ENCODE measurements at regions not wholly inside any gene's neighbourhood (a gene's known extent, or its start where the extent isn't known, plus 50 kb on each side); places are given as distances from the start of the nearest gene placed in this dataset.
A peak's percentile ranks its signal among the peaks of the same experiment; 100 is the strongest.

GRCh38 chr22:19625331-19626041 lies 88.8 kb upstream of the SEPTIN5 start:
- no peak for DNase-seq

DNA sequence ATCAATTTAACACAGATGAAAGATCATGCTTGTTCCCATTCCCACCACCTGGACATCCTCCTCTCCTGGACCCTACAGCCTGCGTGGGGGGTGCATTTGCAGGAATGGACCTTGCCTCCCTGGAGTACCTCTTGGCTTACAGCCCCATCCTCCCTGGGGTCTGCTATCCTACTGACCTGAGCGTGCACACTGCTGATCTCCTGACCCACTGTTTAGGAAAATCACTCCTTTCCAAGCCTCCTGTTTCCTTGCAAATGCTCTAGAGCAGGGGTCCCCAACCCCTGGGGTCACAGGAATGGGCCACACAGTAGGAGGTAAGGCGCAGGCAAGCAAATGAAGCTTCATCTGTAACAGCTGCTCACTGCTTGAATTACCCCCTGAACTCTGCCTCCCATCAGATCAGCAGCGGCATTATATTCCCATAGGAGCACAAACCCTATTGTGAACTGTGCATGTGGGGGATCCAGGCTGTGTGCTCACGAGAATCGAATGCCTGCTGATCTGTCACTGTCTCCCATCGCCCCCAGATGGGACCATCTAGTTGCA lies 88.2 kb upstream of the SEPTIN5 start:
- no peak for DNase-seq

- DNase-seq = no peak
These were observed 87.6 kb upstream of the SEPTIN5 start for GRCh38 chr22:19626666-19627065.

- DNase-seq = no peak
These were observed 86.1 kb upstream of the SEPTIN5 start for GRCh38 chr22:19628038-19628776.

DNA sequence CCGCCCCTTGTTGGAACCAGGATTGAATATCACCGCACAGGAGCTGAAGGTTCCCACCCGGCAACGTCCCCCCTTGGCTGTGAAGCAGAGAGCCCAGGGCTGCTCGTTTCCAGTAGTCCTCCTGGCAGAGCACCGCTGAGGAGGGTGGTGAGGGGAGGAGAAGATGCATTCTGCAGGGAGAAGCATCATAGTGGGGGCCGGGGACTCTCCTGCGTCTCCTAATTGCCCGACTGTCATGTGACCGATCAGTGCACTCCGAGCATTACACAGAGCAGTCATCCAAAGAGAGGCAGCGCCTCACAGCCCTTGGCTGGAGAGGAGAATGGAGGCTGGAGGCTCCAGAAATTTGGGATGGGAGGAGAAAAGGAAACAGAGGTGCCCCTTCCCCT lies 85.0 kb upstream of the SEPTIN5 start:
- DNase-seq = no peak

GRCh38 chr22:19629720-19630419 lies 84.4 kb upstream of the SEPTIN5 start:
- DNase-seq = peak; percentile 77

DNA sequence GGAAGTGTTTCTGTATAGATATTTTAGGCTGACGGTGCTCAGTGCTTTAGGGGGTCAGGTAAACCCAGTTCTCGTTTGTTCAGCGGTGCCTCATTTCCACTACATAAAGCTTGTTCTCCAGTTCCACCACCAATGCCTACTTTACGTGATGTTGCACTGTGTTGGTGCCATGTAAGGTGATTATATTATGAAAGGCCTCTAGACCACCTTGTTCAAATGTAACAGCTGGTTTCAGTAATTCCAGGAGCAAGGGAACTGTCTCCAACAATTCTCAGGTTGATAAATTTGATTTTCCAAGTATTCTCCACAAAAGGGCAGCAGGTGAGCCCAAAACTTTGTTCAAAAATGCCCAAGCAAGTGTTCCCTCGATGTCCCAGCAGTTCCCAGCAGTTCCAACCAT lies 83.7 kb upstream of the SEPTIN5 start:
- no peak for DNase-seq

- no peak for DNase-seq
These were observed 82.2 kb upstream of the SEPTIN5 start for GRCh38 chr22:19631899-19632667.

DNA sequence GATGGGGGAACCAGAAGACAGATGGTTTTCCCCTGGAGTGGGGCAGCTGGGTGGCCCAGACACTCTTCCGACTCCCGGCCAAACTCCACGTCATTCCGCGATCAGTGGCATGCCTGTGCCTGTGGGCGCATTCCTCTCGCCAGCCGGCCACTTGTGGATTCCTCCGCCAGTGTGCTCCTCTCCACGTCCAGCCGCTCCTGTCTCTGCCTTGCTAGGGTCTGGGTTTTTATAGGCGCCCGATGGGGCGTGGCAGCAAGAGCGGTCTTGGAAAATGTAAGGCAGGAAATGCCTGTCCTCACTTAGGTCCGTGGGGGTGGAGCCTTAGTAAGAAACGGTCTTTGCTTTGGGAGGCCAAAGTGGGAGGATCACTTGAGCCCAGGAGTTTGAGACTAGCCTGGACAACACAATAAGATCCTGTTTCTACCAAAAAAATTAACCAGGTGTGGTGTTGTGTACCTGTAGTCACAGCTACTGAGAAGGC lies 81.6 kb upstream of the SEPTIN5 start:
- DNase-seq = no peak

DNA sequence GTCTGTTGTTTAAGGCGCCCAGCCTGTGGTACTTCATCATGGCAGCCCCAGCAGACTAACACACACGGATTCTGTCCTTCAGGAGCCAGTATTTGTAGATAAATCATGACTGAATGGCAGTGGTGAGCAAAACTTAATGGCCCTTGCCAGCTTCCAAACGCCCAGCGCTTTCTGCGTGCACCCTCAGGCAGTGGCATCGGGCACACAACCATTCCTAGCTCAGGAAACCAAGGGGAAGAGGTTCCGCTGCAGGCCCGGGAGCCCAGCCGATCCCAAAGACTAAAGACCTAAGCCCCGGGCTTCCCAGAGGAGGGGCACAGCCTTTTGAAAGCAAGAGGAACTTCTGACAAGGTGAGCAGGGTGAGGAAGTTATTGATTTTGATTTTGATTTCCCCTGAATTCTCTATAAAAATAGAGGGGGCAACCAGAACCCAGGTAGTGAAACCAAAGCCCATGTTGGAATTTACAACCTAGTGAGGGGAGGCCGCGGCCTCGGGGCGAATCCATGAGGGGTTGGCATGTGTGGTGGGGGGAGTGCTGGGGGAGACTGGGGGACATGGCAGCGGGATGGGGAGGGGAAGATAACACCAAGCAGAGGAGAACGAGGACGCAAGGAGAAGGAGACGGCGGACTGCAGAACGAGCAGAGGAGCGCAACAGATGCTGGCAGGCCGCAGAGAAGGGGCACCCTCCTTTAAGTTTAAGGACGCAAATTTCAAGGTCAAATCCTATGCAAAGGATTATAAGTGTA lies 79.9 kb upstream of the SEPTIN5 start:
- no peak for DNase-seq

DNA sequence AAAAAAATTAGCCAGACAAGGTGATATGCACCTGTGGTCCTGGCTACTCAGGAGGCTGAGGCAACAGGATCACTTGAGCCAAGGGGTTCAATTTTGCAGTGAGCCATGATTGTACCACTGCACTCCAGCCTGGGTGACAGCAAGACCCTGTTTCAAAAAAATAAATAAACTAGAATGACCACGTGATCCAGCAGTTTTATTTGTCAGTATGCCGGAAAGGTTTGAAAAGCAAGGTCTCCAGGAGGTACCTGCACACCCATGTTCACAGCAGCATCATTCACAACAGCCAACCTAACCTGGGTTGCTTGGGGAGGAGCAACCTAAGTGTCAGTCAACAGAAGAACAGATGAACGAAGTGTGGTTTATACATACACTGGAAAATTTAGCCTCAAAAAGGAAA lies 78.7 kb upstream of the SEPTIN5 start:
- DNase-seq = no peak

- DNase-seq = no peak
These were observed 77.5 kb upstream of the SEPTIN5 start for GRCh38 chr22:19636696-19637407.

GRCh38 chr22:19637408-19638281 lies 76.7 kb upstream of the SEPTIN5 start:
- DNase-seq = no peak

DNA sequence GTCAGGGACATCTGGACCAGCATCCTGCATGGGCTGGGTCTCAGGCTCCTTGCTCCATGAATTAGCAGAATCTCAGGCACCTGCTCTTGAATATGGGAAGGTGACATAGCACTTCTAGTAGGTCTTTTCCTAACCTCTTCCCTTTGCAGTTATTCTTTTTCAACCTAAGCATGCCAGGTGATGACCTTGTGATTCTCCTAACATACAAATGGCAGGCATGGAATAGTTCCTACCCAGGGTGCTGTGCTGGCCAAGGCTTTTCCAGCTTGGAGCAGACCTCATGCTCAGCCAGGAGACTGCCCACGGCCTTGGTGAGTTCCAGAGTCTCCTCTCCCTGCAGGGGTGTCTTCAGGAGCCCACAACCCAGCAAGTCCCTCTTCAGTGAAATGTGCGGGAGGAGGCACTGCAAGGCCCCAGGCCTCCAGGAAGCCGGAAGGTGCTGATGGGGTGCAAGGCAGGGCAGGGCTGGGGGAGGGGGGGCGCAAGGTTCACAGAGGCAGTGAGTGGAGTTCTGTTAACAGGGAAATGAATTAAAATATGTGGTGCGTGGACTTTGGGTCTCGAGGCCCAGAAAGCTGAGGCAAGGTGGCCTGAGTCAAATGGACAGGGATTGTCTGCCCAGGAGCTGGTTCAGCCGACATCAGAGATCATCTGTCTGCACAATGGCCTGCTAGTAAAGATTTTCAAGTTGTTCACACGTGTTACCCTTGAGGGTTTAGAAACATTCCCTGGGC lies 75.9 kb upstream of the SEPTIN5 start:
- DNase-seq = no peak

DNA sequence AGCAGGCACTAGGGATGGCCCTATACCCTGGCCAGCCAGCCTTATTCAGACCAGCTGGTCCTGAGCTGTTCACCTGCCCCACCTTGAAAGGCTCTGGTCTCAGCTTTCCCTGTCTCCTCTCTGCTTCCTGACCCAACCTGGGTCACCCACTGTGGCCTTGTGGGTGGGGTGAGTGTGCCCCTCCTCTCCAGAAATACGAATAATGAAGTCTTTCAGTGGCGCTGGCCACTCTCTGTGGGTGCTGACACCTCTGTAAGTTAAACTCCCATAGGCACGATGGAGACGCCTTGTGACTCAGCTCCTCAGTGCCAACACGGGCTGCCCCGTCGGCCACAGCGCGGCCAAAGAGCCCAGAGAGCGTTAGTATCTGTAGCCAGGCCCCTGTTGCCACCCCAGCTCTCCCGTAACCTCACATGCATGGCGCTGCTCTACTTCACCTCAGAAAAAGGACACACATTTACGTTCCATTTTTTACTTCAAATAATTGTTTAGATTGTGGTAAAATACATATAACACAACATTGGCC lies 74.6 kb upstream of the SEPTIN5 start:
- DNase-seq = no peak

- DNase-seq = no peak
These were observed 74.0 kb upstream of the SEPTIN5 start for GRCh38 chr22:19640306-19640705.

- no peak for DNase-seq
These were observed 72.9 kb upstream of the SEPTIN5 start for GRCh38 chr22:19641254-19641982.

DNA sequence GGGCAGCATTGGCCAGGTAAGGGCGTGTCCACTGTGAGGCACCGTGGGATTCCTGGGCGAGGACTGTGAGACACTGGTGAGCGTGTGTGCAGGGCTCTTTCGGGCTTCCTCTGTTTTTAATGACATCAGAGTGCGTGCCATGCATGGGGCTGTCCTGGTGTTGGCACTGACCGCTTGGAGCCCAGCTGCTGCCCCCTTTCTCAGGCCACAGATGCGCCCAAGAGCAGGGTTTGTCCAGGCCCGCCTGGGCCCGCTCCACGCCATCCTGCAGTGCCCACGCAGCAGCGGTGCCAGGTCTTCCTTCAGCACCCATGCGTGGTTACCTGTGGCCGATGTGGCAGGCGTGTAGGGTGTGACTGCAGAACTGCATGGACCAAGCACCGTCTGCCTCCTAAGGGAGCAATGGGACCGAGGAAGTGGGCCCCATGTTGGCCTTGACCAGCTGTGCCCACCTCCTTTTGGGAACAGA lies 72.3 kb upstream of the SEPTIN5 start:
- DNase-seq = no peak
